Globus pallidus (tissue), 1 donor: ENCODE measurements at regions not wholly inside any gene's neighbourhood (a gene's known extent, or its start where the extent isn't known, plus 50 kb on each side); places are given as distances from the start of the nearest gene placed in this dataset.
"Not testable (repeated sequence)": the region's sequence is repeated elsewhere in the genome, so short reads cannot be mapped to it uniquely, and the experiment has no call there.

Source experiments
- DNase-seq: peaks from one replicate; pipeline ENCODE4 v3.0.0-alpha.2; 2015; ENCODE audit warnings: low spot score

- DNase-seq, result not testable (repeated sequence)
These were observed 168.5 kb upstream of the FAM72C start for GRCh38 chr1:144140243-144140642.

DNA sequence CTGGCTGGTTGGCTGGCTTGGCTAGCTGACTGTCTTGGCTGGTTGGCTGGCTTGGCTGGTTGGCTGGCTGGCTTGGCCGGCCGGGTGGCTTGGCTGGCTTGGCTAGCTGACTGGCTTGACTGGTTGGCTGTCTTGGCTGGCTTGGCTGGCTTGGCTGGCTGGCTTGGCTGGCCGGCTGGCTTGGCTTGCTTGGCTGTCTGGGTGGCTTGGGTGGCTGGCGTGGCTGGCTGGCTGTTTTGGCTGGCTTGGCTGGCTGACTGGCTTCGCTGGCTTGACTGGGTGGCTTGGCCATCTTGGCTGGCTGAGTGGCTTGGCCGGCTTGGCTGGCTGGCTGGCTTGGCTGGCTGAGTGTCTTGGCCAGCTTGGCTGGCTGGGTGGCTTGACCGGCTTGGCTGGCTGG, 133.2 kb upstream of the FAM72C start:
- DNase-seq, result not testable (repeated sequence)

DNA sequence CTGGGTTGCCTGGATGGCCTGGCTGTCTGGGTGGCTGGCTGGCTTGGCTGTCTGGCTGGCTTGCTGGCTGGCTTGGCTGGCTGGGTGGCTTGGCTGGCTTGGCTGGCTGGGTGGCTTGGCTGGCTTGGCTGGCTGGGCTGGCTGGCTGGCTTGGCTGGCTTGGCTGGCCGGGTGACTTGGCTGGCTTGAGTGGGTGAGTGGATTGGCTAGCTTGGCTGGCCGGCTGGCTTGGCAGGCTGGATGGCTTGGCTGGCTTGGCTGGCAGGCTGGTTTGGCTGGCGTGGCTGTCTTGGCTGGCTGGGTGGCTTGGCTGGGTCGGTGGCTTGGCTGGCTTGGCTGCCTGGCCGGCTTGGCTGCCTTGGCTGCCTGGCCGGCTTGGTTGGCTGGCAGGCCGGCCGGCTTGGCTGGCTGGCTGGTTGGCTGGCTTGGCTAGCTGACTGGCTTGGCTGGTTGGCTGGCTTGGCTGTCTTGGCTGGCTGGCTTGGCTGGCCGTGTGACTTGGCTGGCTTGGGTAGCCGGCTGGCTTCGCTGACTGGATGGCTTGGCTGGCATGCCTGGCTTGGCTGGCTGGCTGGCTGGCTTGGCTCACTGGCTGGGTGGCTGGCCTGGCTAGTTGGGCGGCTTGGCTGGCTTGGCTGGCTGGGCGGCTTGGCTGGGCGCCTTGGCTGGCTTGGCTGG, 132.4 kb upstream of the FAM72C start:
- DNase-seq, result peak; percentile 29

GRCh38 chr1:144103156-144103880, 131.5 kb upstream of the FAM72C start:
- DNase-seq, result not testable (repeated sequence)

GRCh38 chr1:144102046-144102745, 130.4 kb upstream of the FAM72C start:
- not testable (repeated sequence) for DNase-seq

DNA sequence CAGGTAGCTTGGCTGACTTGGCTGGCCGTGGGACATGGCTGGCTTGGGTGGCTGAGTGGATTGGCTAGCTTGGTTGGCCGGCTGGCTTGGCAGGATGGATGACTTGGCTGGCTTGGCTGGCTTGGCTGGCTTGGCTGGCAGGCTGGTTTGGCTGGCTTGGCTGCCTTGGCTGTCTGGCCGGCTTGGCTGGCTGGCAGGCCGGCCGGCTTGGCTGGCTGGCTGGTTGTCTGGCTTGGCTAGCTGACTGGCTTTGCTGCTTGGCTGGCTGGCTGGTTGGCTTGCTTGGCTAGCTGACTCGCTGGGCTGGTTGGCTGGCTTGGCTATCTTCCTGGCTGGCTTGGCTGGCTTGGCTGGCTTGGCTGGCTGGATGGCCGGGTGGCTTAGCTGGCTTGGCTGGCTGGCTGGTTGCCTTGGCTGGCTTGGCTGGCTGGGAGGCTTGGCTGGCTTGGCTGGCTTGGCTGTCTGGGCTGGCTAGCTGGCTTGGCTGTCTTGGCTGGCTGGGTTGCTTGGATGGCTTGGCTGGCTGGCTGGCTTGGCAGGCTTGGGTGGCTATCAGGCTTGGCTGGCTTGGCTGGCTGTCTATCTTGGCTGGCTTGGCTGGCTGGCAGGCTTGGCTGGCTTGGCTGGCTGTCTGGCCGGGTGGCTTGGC, 129.7 kb upstream of the FAM72C start:
- DNase-seq, result no peak

- not testable (repeated sequence) for DNase-seq
These were observed 105.5 kb upstream of the FAM72C start for GRCh38 chr1:144077167-144077841.

- not testable (repeated sequence) for DNase-seq
These were observed 104.9 kb upstream of the FAM72C start for GRCh38 chr1:144076646-144077045.

DNA sequence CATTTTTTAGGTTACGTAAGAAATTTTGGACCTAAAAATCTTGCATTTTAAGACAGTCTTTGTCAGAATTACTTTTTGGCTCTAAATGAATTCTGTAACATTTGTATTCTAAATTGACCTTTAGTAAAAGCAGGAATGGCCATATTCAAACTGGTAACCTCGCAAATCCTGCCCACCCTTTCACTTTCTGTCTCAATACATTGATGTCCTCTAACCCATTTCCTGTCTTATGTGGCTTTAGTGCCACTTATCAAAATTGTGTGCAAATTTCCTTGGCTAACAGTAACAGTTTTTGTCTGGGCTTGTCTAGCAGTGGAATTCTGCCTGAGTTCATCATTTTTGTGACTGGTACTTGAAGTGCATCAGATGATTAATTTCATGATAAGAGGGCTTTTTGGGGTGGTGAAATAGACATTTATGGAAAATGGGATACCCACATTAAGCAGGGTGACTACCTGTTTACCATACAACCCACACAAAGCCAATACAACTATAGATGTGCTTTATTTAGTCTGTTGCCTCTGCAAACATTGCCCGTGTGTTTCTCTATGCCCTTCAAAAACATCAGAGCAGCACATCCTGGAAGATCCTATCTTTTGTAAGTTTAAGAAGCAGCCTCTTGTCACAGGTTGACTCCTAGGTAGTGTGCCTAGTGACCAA, 98.7 kb upstream of the FAM72C start:
- not testable (repeated sequence) for DNase-seq

DNA sequence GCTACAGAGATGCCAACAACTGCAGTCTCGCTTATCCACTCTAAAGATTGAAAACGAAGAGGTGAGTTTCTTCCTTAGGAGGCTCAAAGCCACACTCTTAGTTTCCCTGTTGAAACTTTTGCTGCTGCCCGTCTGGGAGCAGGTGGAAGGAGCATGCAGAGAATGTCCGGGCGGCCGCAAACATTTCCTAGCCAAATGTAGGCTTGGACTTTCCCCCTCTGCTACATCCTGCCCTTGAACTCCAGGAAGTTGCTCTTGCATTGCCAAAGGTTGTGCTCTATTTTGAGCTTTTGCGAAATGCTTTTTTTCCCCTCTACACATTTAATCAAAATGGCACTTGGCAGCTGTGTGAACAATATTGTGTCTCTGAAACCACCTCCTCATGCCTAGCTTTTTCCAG, 95.3 kb upstream of the FAM72C start:
- not testable (repeated sequence) for DNase-seq

DNA sequence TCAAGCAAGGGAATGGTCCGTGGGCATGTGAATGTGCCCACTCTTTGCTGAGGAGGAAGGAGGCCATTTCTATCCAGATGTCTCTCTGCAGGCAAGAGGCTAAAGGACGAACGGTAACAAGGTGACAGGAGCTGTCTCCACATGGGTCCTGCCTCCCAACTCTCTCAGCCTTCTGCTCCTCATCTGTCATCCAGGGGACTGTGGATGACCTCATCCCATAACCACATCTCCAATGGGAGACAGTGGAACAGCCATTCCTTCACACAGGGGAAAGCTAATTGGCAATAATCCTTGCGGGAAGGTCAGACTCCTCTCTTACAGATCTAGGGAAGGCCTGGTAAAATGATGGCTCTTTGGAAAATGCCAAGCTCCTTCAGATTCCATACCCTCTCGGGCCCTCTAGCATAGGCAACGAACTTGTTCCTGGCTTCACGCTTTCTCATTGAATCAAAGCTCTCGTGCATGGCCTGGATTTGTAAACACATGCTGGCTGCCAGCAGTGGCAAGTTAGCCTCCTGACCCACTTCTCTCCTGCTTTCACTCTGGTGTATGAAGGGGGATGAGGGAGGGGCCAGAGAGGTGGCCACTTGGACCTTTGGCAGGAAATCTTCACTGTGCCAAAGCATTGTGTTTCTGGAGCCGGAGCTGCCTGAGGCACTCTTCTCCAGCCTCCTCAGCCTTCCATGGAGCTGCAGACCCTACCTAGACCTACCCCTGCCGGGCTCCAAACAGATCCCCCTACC, 94.5 kb upstream of the FAM72C start:
- DNase-seq, result not testable (repeated sequence)

DNA sequence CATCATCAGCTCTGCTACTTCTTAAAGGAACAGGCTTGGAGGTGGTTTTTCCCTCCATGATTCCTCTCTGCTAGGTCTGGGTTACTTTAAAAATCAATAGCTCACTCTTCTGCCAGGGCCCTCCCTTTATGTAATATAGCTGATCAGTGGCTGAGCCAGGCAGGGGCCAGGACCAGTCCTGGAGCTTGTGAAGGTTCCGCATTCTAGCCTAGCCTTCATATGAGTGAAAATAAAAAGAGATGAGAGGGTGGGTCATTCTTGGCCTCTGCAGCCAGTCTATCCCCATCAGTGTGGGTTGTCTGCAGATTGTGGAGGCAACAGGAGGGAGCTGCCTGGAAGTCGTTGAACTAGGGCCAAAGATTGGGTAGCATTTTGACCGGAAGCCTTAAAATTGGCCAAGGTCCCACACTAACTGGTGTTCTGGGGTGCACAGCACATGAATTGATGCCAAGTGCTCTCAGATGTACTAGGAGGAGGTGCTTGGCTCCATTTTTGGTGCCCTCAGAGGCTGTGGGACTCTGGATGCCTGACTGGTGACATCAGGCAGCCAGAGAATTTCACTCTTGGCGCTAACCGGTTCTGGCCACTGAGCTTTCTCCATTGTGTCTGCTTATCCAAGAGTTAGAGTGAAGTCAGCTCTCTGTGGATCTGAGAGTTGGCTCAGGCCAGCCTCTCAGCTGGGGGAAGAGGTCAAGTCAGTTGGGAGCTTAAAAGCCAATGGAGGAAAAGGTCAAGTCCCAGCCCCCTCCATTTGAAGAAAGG, 93.7 kb upstream of the FAM72C start:
- not testable (repeated sequence) for DNase-seq

- DNase-seq, result not testable (repeated sequence)
These were observed 77.6 kb upstream of the FAM72C start for GRCh38 chr1:144049365-144049764.

DNA sequence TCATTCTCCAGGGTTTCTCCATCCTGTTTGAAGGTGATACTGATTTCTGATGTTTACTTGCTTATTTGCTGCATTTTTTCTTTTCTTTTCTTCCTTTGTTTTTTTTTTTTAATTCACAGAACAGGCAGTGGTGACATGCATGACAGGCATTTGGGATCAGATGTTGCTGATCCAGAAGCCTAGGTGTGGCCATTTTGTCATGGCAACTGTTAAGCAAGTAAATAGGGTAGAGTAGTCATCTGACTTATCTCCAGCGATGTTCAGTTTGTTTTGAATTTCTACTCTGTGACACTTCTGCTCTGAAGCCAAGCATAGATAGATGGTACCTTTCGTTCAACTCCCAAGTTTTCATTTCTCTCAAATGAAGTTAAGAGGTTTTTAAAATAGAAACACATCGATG, 74.9 kb upstream of the FAM72C start:
- not testable (repeated sequence) for DNase-seq

- peak; percentile 20 for DNase-seq
These were observed 74.2 kb upstream of the FAM72C start for GRCh38 chr1:144045751-144046546.

DNA sequence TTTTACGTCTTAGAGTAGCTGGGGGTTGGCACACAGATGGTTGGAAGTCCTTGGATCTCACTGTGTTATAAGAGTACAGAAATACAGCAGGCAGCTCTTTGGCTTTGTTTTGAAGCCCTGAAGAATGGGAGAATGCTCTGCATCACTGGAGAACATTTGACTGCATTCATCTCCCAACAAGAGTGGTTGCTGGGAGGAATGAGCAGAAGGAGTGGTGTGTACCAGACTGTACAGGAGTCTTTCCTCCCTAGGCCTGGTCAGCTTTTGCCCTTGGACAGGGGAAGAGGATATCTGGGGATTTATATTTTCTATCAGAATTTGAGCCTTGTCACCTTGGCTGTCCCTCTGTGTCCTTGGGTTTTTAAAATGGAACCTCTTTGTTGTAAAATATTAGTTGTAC, 70.5 kb upstream of the FAM72C start:
- DNase-seq, result not testable (repeated sequence)

DNA sequence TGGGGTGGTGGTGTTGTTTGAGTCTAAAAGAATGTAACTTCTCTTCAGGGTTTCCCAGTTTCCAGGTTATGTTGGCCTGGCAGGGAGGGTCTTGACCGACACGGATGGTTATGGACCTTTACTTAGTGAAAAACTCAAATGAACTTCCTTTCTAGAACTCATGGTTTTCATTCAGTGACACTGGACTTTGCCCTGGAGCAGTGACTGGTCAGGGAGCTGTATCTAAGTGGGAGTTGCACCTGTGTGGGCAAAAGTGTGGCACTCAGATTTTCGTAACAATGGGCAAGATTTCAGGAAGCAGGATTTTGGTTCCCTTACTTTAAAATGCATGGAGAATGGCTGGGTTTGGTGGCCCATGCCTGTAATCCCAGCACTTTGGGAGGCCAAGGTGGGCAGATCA, 68.5 kb upstream of the FAM72C start:
- not testable (repeated sequence) for DNase-seq

DNA sequence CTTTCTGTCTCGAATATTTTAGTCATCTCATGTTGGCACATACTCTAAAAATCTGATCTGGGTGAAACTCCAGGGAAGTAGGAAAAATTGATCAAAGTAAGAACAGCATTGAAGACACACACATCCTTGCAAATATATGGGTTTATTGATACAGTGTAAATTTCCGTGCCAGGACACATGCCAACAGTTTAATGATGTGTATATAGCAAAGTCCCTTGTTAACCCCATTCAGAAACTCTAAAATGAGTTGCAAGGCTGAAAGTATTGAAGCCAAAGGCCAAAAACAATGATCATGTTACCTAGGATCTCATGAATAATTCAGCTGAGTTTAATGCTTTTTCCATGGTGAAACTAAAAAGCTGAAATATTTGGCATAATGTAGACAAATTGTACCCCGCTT, 62.3 kb upstream of the FAM72C start:
- DNase-seq, result not testable (repeated sequence)

DNA sequence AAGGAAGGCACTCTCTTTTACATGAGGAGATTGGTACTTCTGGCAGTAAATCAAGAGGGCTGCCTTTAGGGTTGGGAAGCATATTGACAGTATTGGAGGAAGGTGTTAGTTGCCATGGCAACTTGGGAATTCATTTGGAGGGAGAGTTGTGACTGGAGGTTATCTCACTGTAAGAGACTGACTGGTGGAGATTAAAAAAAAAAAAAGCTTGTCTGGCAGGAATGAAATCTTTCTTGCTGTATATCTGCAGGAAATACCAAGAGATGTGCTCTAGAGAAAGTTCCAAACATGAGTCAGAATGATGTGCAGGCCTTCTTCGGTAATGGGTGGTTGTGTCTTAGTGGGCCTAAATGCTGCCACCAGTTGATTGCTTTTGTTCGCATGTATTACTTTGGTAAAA, 59.8 kb upstream of the FAM72C start:
- not testable (repeated sequence) for DNase-seq
